CD4-positive, alpha-beta T cell (primary cell): ENCODE measurements at regions not wholly inside any gene's neighbourhood (a gene's known extent, or its start where the extent isn't known, plus 50 kb on each side); places are given as distances from the start of the nearest gene placed in this dataset.

Source experiments
- ATAC-seq: fragments of 200-7000 bp; cut with Tn5 transposase; one replicate; pipeline ENCODE4 v1.10.0; 2022; ENCODE audit warnings: mild to moderate bottlenecking; ENCODE audit not compliant: poor library complexity
- CTCF ChIA-PET: fragments of 350-600 bp; sonication (Branson Sonifier 250); formaldehyde crosslinking; loops from one replicate; lab custom pipeline; 2021; ENCODE audit warnings: antibody characterized with exemption, inconsistent platforms; lab: Charles Lee
- POLR2A ChIA-PET: fragments of 350-600 bp; sonication (Branson Sonifier 250); formaldehyde crosslinking; loops from one replicate; lab custom pipeline; 2021; ENCODE audit warnings: antibody characterized with exemption, inconsistent platforms; lab: Charles Lee
- DNase-seq, 14 experiments: peaks; one replicate each; pipeline ENCODE4 v3.0.0-alpha.2; 2013 to 2020; ENCODE audit warnings: mixed read lengths in 2 of 14
- H3K27ac ChIP-seq, 2 donors: one replicate each; pipeline versions ENCODE4 v1.5.1 to v1.7.0; 2013; ENCODE audit warnings: low read length in 2 of 2, low read depth in 1 of 2, mild to moderate bottlenecking in 1 of 2
- H3K27me3 ChIP-seq, 2 experiments: 1 replicate in 1 of 2; 2 replicates in 1 of 2; pipeline versions ENCODE4 v1.6.1 to v1.7.0; 2013; ENCODE audit warnings: low read length in 2 of 2, control low read depth in 1 of 2, mild to moderate bottlenecking in 1 of 2, moderate library complexity in 1 of 2; ENCODE audit not compliant: insufficient read depth in 2 of 2, control insufficient read depth in 1 of 2
- H3K36me3 ChIP-seq: one replicate; pipeline ENCODE4 v1.6.1; 2013; ENCODE audit warnings: low read length, control low read depth; ENCODE audit not compliant: insufficient read depth
- H3K4me1 ChIP-seq: one replicate; pipeline ENCODE4 v1.6.1; 2013; ENCODE audit warnings: low read length, control low read depth; ENCODE audit not compliant: insufficient read depth
- H3K4me3 ChIP-seq: one replicate; pipeline ENCODE4 v1.5.1; 2013; ENCODE audit warnings: mild to moderate bottlenecking, low read length, moderate library complexity
- H3K9me3 ChIP-seq, 2 experiments: 1 replicate in 1 of 2; 2 replicates in 1 of 2; pipeline versions ENCODE4 v1.6.1 to v1.7.0; 2013; ENCODE audit warnings: low read length in 2 of 2, mild to moderate bottlenecking in 2 of 2, control low read depth in 1 of 2, moderate library complexity in 1 of 2; ENCODE audit not compliant: control insufficient read depth in 1 of 2, insufficient read depth in 1 of 2
- H3K27ac Mint-ChIP-seq: one replicate; pipeline ENCODE4 v1.8.0; 2020; ENCODE audit warnings: mixed read lengths
- H3K27me3 Mint-ChIP-seq: one replicate; pipeline ENCODE4 v1.8.0; 2021; ENCODE audit warnings: mixed read lengths
- H3K36me3 Mint-ChIP-seq: one replicate; pipeline ENCODE4 v1.8.0; 2021; ENCODE audit warnings: low read depth, mixed read lengths
- H3K4me1 Mint-ChIP-seq: one replicate; pipeline ENCODE4 v1.8.0; 2021; ENCODE audit warnings: low read depth, mixed read lengths
- H3K4me3 Mint-ChIP-seq: one replicate; pipeline ENCODE4 v1.8.0; 2020; ENCODE audit warnings: mild to moderate bottlenecking, mixed read lengths
- H3K9me3 Mint-ChIP-seq: one replicate; pipeline ENCODE4 v1.8.0; 2020; ENCODE audit warnings: mixed read lengths
- intact Hi-C, 2 experiments: fragments of 100-400 bp; cut with DNase I in 1 of 2; cut with micrococcal nuclease in 1 of 2; formaldehyde crosslinking; loops; one replicate each; pipeline versions ENCODE4 v1.15.1 to v1.9.0; 2023 to 2025; cut with DNase I, micrococcal nuclease
- TF ChIP-seq, protein P1 (sequence below): fragments of 200-600 bp; IDR thresholded peaks from one replicate; pipeline ENCODE4 v1.8.0; 2022; ENCODE audit warnings: antibody characterized with exemption, mild to moderate bottlenecking

- peaks cover 1% of the 10 kb centered on the region for H3K9me3 Mint-ChIP-seq
- H3K4me1 Mint-ChIP-seq = no peaks in the 10 kb centered on the region
- H3K4me3 Mint-ChIP-seq = no peak overlapping the region
- Histone ChIP-seq H3K27me3 (peaks cover 0 to 3% of the 10 kb centered on the region in 2 experiments), H3K4me1 (no peaks in the 10 kb centered on the region), H3K36me3 (no peaks in the 10 kb centered on the region), H3K4me3 (no peak overlapping the region), H3K27ac (no peak overlapping the region), H3K9me3 (no peaks in the 10 kb centered on the region)
- intact Hi-C loops = no loop called here
- H3K27me3 Mint-ChIP-seq = no peaks in the 10 kb centered on the region
- TF ChIP-seq, protein P1, sequence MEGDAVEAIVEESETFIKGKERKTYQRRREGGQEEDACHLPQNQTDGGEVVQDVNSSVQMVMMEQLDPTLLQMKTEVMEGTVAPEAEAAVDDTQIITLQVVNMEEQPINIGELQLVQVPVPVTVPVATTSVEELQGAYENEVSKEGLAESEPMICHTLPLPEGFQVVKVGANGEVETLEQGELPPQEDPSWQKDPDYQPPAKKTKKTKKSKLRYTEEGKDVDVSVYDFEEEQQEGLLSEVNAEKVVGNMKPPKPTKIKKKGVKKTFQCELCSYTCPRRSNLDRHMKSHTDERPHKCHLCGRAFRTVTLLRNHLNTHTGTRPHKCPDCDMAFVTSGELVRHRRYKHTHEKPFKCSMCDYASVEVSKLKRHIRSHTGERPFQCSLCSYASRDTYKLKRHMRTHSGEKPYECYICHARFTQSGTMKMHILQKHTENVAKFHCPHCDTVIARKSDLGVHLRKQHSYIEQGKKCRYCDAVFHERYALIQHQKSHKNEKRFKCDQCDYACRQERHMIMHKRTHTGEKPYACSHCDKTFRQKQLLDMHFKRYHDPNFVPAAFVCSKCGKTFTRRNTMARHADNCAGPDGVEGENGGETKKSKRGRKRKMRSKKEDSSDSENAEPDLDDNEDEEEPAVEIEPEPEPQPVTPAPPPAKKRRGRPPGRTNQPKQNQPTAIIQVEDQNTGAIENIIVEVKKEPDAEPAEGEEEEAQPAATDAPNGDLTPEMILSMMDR = no peak
- DNase-seq (no peak), ATAC-seq (no peak)
- POLR2A ChIA-PET = no interaction called here
- H3K36me3 Mint-ChIP-seq = no peaks in the 10 kb centered on the region
- H3K27ac Mint-ChIP-seq = no peak overlapping the region
- CTCF ChIA-PET = no interaction called here
Measured at GRCh38 chr3:39558775-39559306, 91.4 kb downstream of the MOBP start.

DNA sequence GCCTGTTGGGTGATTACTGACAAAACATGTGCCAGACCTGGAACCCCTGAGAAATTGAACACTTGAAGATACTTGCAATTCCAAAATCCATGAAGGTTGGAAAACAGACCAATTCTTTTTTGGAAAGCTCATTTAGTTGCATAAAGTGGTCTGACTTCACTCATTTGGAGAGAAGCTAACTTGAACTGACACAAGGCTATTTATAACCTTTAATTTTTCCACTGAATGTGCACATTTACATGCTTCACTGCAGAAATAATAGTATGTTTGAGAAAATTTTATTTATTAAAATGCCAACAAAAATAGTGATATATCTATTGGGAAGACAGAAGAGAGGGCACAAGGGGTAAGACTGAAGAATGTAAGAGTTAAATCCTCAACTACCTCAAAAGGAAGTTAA, 92.1 kb downstream of the MOBP start:
- DNase-seq (no peak), ATAC-seq (no peak)
- H3K27me3 ChIP-seq = peaks cover 0 to 3% of the 10 kb centered on the region in 2 experiments
- intact Hi-C loops = no loop called here
- H3K27ac Mint-ChIP-seq = no peak overlapping the region
- H3K4me1 ChIP-seq = no peaks in the 10 kb centered on the region
- CTCF ChIA-PET = no interaction called here
- H3K4me1 Mint-ChIP-seq = no peaks in the 10 kb centered on the region
- H3K27ac ChIP-seq = no peak overlapping the region
- POLR2A ChIA-PET = no interaction called here
- no peaks in the 10 kb centered on the region for H3K27me3 Mint-ChIP-seq
- no peak overlapping the region for H3K4me3 ChIP-seq
- peaks cover 1% of the 10 kb centered on the region for H3K9me3 Mint-ChIP-seq
- no peak overlapping the region for H3K4me3 Mint-ChIP-seq
- TF ChIP-seq, protein P1 = no peak
- H3K36me3 Mint-ChIP-seq = no peaks in the 10 kb centered on the region
- H3K36me3 ChIP-seq = no peaks in the 10 kb centered on the region
- no peaks in the 10 kb centered on the region for H3K9me3 ChIP-seq

DNA sequence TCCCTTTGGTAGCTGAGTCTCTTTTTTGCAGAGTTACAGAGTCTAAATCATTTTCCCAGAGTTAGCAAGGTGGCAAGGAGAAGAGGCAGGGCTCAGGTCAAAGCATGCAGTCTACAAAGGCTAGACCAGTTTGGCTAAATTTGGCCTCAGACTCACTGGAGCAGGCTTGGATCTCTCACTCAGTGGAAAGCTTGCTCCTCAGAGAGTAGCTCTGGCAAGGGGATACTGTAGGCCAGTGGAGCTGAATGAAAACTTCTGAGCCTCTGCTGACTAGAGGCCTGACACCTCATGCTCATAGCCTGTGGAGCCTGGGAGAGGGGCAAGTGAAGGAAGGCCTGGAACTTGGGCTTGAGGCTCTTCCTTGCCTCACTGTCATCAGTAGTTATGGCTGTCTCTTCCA, 101.0 kb downstream of the MOBP start:
- TF ChIP-seq, protein P1 = no peak
- no peaks in the 10 kb centered on the region for H3K27me3 ChIP-seq
- H3K27ac ChIP-seq = no peak overlapping the region
- intact Hi-C loops = no loop called here
- ATAC-seq = no peak
- no peaks in the 10 kb centered on the region for H3K36me3 ChIP-seq
- CTCF ChIA-PET = no interaction called here
- POLR2A ChIA-PET = no interaction called here
- no peak for DNase-seq
- H3K9me3 ChIP-seq = no peaks in the 10 kb centered on the region
- H3K27ac Mint-ChIP-seq = no peak overlapping the region
- no peak overlapping the region for H3K4me3 Mint-ChIP-seq
- no peaks in the 10 kb centered on the region for H3K9me3 Mint-ChIP-seq
- no peaks in the 10 kb centered on the region for H3K4me1 ChIP-seq
- no peaks in the 10 kb centered on the region for H3K4me1 Mint-ChIP-seq
- no peaks in the 10 kb centered on the region for H3K36me3 Mint-ChIP-seq
- peaks cover 21% of the 10 kb centered on the region for H3K27me3 Mint-ChIP-seq
- no peak overlapping the region for H3K4me3 ChIP-seq
